Muscle layer of colon (tissue), 2 donors: ENCODE measurements at regions not wholly inside any gene's neighbourhood (a gene's known extent, or its start where the extent isn't known, plus 50 kb on each side); places are given as distances from the start of the nearest gene placed in this dataset.
"Not testable (repeated sequence)": the region's sequence is repeated elsewhere in the genome, so short reads cannot be mapped to it uniquely, and the experiment has no call there.

Experiments used
- H3K27ac ChIP-seq: one replicate; pipeline ENCODE4 v1.7.0; 2013; ENCODE audit warnings: low read depth, mild to moderate bottlenecking, low read length, moderate library complexity
- H3K27me3 ChIP-seq, 2 donors: one replicate each; pipeline ENCODE4 v1.7.0; 2013; ENCODE audit warnings: low read length in 2 of 2, mild to moderate bottlenecking in 2 of 2; ENCODE audit not compliant: insufficient read depth in 2 of 2, control insufficient read depth in 1 of 2
- H3K36me3 ChIP-seq: one replicate; pipeline ENCODE4 v1.7.0; 2013; ENCODE audit warnings: mild to moderate bottlenecking, low read length; ENCODE audit not compliant: insufficient read depth
- H3K4me1 ChIP-seq: one replicate; pipeline ENCODE4 v1.7.0; 2013; ENCODE audit warnings: mild to moderate bottlenecking, low read length; ENCODE audit not compliant: insufficient read depth
- H3K4me3 ChIP-seq, 2 donors: one replicate each; pipeline ENCODE4 v1.7.0; 2013; ENCODE audit warnings: low read length in 2 of 2, low read depth in 1 of 2, mild to moderate bottlenecking in 1 of 2, moderate library complexity in 1 of 2
- H3K9ac ChIP-seq: one replicate; pipeline ENCODE4 v1.7.0; 2013; ENCODE audit warnings: low read length
- H3K9me3 ChIP-seq: one replicate; pipeline ENCODE4 v1.7.0; 2013; ENCODE audit warnings: mild to moderate bottlenecking, low read length
- donor health status: abdominal sarcoma.
- donor health status: Adenocarcinoma of cecum.

- no peak overlapping the region for H3K4me3 ChIP-seq
- H3K36me3 ChIP-seq = no peaks in the 10 kb centered on the region
- no peaks in the 10 kb centered on the region for H3K9me3 ChIP-seq
- H3K9ac ChIP-seq = no peak overlapping the region
- no peak overlapping the region for H3K27ac ChIP-seq
- H3K27me3 ChIP-seq = no peaks in the 10 kb centered on the region
- no peaks in the 10 kb centered on the region for H3K4me1 ChIP-seq
Observed at GRCh38 chr3:104429727-104430126, 937.0 kb upstream of the ALCAM start.

GRCh38 chr3:104436506-104436905, 930.2 kb upstream of the ALCAM start:
- Histone ChIP-seq H3K4me1 (peaks cover 5% of the 10 kb centered on the region), H3K9ac (no peak overlapping the region), H3K9me3 (no peaks in the 10 kb centered on the region), H3K4me3 (no peak overlapping the region), H3K36me3 (no peaks in the 10 kb centered on the region), H3K27me3 (no peaks in the 10 kb centered on the region), H3K27ac (no peak overlapping the region)

- Histone ChIP-seq H3K4me3 (no peak overlapping the region), H3K27ac (no peak overlapping the region), H3K4me1 (peaks cover 5% of the 10 kb centered on the region), H3K9ac (no peak overlapping the region), H3K36me3 (no peaks in the 10 kb centered on the region), H3K9me3 (no peaks in the 10 kb centered on the region), H3K27me3 (no peaks in the 10 kb centered on the region)
Observed at GRCh38 chr3:104437131-104437750, 929.5 kb upstream of the ALCAM start.

- Histone ChIP-seq H3K27ac (no peak overlapping the region), H3K9me3 (no peaks in the 10 kb centered on the region), H3K36me3 (no peaks in the 10 kb centered on the region)
Observed at GRCh38 chr3:104437891-104438290, 928.8 kb upstream of the ALCAM start.

GRCh38 chr3:104438706-104439105, 928.0 kb upstream of the ALCAM start:
- no peaks in the 10 kb centered on the region for H3K36me3 ChIP-seq
- no peak overlapping the region for H3K27ac ChIP-seq
- no peaks in the 10 kb centered on the region for H3K27me3 ChIP-seq
- H3K9me3 ChIP-seq = no peaks in the 10 kb centered on the region
- H3K4me1 ChIP-seq = peaks cover 5% of the 10 kb centered on the region
- H3K9ac ChIP-seq = no peak overlapping the region
- H3K4me3 ChIP-seq = no peak overlapping the region

More at GRCh38 chr3:104437891-104438290, 928.8 kb upstream of the ALCAM start:
- H3K4me1 ChIP-seq = peaks cover 5% of the 10 kb centered on the region
- H3K9ac ChIP-seq = no peak overlapping the region
- no peak overlapping the region for H3K4me3 ChIP-seq
- H3K27me3 ChIP-seq = no peaks in the 10 kb centered on the region

GRCh38 chr3:104445252-104445919, 921.3 kb upstream of the ALCAM start:
- not testable (repeated sequence) for H3K4me3 ChIP-seq, H3K9me3 ChIP-seq, H3K9ac ChIP-seq, H3K36me3 ChIP-seq, H3K4me1 ChIP-seq, H3K27me3 ChIP-seq, H3K27ac ChIP-seq

- no peaks in the 10 kb centered on the region for H3K9me3 ChIP-seq
- H3K9ac ChIP-seq = no peak overlapping the region
Observed at GRCh38 chr3:104447681-104448080, 919.0 kb upstream of the ALCAM start.

GRCh38 chr3:104452697-104453096, 914.0 kb upstream of the ALCAM start:
- no peaks in the 10 kb centered on the region for H3K36me3 ChIP-seq
- H3K9ac ChIP-seq = no peak overlapping the region
- H3K27me3 ChIP-seq = no peaks in the 10 kb centered on the region
- H3K27ac ChIP-seq = no peak overlapping the region
- no peaks in the 10 kb centered on the region for H3K9me3 ChIP-seq
- no peaks in the 10 kb centered on the region for H3K4me1 ChIP-seq
- H3K4me3 ChIP-seq = no peak overlapping the region

More at GRCh38 chr3:104447681-104448080, 919.0 kb upstream of the ALCAM start:
- Histone ChIP-seq H3K36me3 (no peaks in the 10 kb centered on the region), H3K4me1 (no peaks in the 10 kb centered on the region), H3K27ac (no peak overlapping the region), H3K27me3 (no peaks in the 10 kb centered on the region), H3K4me3 (no peak overlapping the region)

- Histone ChIP-seq H3K9ac (no peak overlapping the region), H3K27me3 (no peaks in the 10 kb centered on the region), H3K36me3 (no peaks in the 10 kb centered on the region), H3K4me3 (no peak overlapping the region), H3K9me3 (no peaks in the 10 kb centered on the region), H3K27ac (no peak overlapping the region), H3K4me1 (peaks cover 7% of the 10 kb centered on the region)
Observed at GRCh38 chr3:104458657-104459056, 908.1 kb upstream of the ALCAM start.

- peaks cover 7% of the 10 kb centered on the region for H3K4me1 ChIP-seq
- H3K4me3 ChIP-seq = no peak overlapping the region
- no peak overlapping the region for H3K27ac ChIP-seq
Observed at GRCh38 chr3:104460477-104461406, 906.0 kb upstream of the ALCAM start.

GRCh38 chr3:104461431-104461830, 905.3 kb upstream of the ALCAM start:
- peaks cover 7% of the 10 kb centered on the region for H3K4me1 ChIP-seq

More at GRCh38 chr3:104460477-104461406, 906.0 kb upstream of the ALCAM start:
- no peak overlapping the region for H3K9ac ChIP-seq
- no peaks in the 10 kb centered on the region for H3K9me3 ChIP-seq
- H3K27me3 ChIP-seq = no peaks in the 10 kb centered on the region
- H3K36me3 ChIP-seq = no peaks in the 10 kb centered on the region

More at GRCh38 chr3:104461431-104461830, 905.3 kb upstream of the ALCAM start:
- no peaks in the 10 kb centered on the region for H3K27me3 ChIP-seq
- no peak overlapping the region for H3K4me3 ChIP-seq
- H3K9ac ChIP-seq = no peak overlapping the region
- H3K36me3 ChIP-seq = no peaks in the 10 kb centered on the region
- no peak overlapping the region for H3K27ac ChIP-seq
- no peaks in the 10 kb centered on the region for H3K9me3 ChIP-seq
